ENCODE measurements at regions not wholly inside any gene's neighbourhood (a gene's known extent, or its start where the extent isn't known, plus 50 kb on each side); places are given as distances from the start of the nearest gene placed in this dataset.
A peak's percentile ranks its signal among the peaks of the same experiment; 100 is the strongest.
"Not testable (repeated sequence)": the region's sequence is repeated elsewhere in the genome, so short reads cannot be mapped to it uniquely, and the experiment has no call there.

- H3K27me3 ChIP-seq = no peaks in the 10 kb centered on the region
- H3K36me3 ChIP-seq = no peaks in the 10 kb centered on the region
- no peak overlapping the region for H3K27ac ChIP-seq
- DNase-seq (no peak), ATAC-seq (no peak)
- TF ChIP-seq CTCF (IDR thresholded peaks at IDR 0.05) = no peak
- no peaks in the 10 kb centered on the region for H3K4me1 ChIP-seq
- H3K4me3 ChIP-seq = no peak overlapping the region
- H3K9me3 ChIP-seq = no peaks in the 10 kb centered on the region
- intact Hi-C loops (cut with DNase I) = no loop called here
Observed at GRCh38 chr12:76177821-76178220, 93.3 kb upstream of the NAP1L1 start.

- ATAC-seq = no peak
- H3K9me3 ChIP-seq = no peaks in the 10 kb centered on the region
- H3K27me3 ChIP-seq = no peaks in the 10 kb centered on the region
- no peaks in the 10 kb centered on the region for H3K4me1 ChIP-seq
- no peak for TF ChIP-seq CTCF (IDR thresholded peaks at IDR 0.05)
- H3K36me3 ChIP-seq = no peaks in the 10 kb centered on the region
- H3K27ac ChIP-seq = no peak overlapping the region
- no peak for DNase-seq
- intact Hi-C loops (cut with DNase I) = no loop called here
- no peak overlapping the region for H3K4me3 ChIP-seq
Observed at GRCh38 chr12:76176940-76177339, 92.5 kb upstream of the NAP1L1 start.

GRCh38 chr12:76175946-76176345 lies 91.5 kb upstream of the NAP1L1 start:
- intact Hi-C loops (cut with DNase I); DNase-seq; H3K4me1 ChIP-seq; H3K27me3 ChIP-seq; ATAC-seq; H3K9me3 ChIP-seq; H3K4me3 ChIP-seq; H3K36me3 ChIP-seq; H3K27ac ChIP-seq: not testable (repeated sequence)

GRCh38 chr12:76173756-76174155 lies 89.3 kb upstream of the NAP1L1 start:
- no peak for TF ChIP-seq CTCF (IDR thresholded peaks at IDR 0.05)
- Histone ChIP-seq H3K27ac (no peak overlapping the region), H3K36me3 (no peaks in the 10 kb centered on the region), H3K4me1 (no peaks in the 10 kb centered on the region), H3K27me3 (no peaks in the 10 kb centered on the region), H3K9me3 (no peaks in the 10 kb centered on the region), H3K4me3 (no peak overlapping the region)
- ATAC-seq (no peak), DNase-seq (no peak)
- intact Hi-C loops (cut with DNase I) = no loop called here

- Histone ChIP-seq H3K27me3 (no peaks in the 10 kb centered on the region), H3K9me3 (no peaks in the 10 kb centered on the region), H3K4me1 (peaks cover 0 to 11% of the 10 kb centered on the region in 2 donors), H3K36me3 (no peaks in the 10 kb centered on the region), H3K27ac (peak overlapping the region in 1 of 2 donors; percentile 51), H3K4me3 (no peak overlapping the region)
- intact Hi-C loops (cut with DNase I) = no loop called here
- DNase-seq (no peak), ATAC-seq (peak; percentile 94)
- TF ChIP-seq CTCF (IDR thresholded peaks at IDR 0.05) = peak; percentile 57 to 66
Observed at GRCh38 chr12:76158518-76159321, 74.2 kb upstream of the NAP1L1 start.

GRCh38 chr12:76156726-76157125 lies 72.2 kb upstream of the NAP1L1 start:
- peaks cover 0 to 11% of the 10 kb centered on the region in 2 donors for H3K4me1 ChIP-seq
- H3K36me3 ChIP-seq = no peaks in the 10 kb centered on the region
- DNase-seq = no peak
- H3K27me3 ChIP-seq = no peaks in the 10 kb centered on the region
- no peak for TF ChIP-seq CTCF (IDR thresholded peaks at IDR 0.05)
- no peak overlapping the region for H3K27ac ChIP-seq
- intact Hi-C loops (cut with DNase I) = no loop called here
- H3K9me3 ChIP-seq = no peaks in the 10 kb centered on the region
- no peak for ATAC-seq
- no peak overlapping the region for H3K4me3 ChIP-seq

Data from left lung (tissue), 4 donors.